Stimulated activated CD8-positive, alpha-beta memory T cell treated with anti-CD3 and anti-CD28 coated beads, Interleukin-2, amount 100 ng/mL, for 48 hours (primary cell): ENCODE measurements at regions not wholly inside any gene's neighbourhood (a gene's known extent, or its start where the extent isn't known, plus 50 kb on each side); places are given as distances from the start of the nearest gene placed in this dataset.
A peak's percentile ranks its signal among the peaks of the same experiment; 100 is the strongest.
"Not testable (repeated sequence)": the region's sequence is repeated elsewhere in the genome, so short reads cannot be mapped to it uniquely, and the experiment has no call there.

ENCODE experiments used
- DNase-seq, 2 donors: peaks; one replicate each; pipeline ENCODE4 v3.0.0-alpha.2; 2020; ENCODE audit warnings: low read depth in 2 of 2

- no peak for DNase-seq
Observed at GRCh38 chr10:63843107-63843506, 321.9 kb downstream of the REEP3 start.

DNA sequence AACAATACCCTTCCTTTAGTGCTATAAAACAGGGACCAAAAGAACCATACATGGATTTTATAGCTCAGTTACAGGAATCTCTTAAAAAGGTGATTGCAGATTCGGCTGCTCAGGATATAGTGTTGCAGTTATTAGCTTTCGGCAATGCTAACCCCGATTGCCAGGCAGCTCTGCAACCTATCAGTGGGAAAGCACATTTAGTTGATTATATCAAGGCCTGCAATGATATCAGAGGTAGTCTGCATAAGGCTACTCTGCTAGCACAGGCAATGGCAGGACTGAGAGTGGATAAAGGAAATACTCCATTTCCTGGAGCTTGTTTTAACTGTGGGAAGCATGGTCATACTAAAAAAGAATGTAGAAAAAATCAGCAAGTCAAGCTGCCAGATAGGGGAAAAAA, 327.7 kb downstream of the REEP3 start:
- not testable (repeated sequence) for DNase-seq

DNA sequence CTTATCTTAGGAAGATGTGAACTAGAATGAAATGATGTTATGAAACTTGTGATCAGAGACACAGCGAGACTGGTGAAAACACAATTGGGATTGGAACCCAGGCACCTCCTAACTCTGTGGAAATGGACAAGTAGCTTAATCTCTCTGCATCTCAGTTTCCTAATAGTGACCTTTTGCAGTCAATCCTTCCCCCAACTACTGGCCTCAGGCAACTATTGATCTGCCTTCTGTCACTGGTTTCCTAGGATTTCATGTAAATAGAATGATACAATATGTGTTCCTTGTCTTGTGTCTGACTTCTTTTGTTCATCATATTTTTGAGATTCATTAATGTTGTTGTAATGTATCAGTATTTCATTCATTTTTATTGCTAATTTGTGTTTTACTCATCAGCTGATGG, 341.7 kb downstream of the REEP3 start:
- no peak for DNase-seq

GRCh38 chr10:63865210-63865609, 344.0 kb downstream of the REEP3 start:
- no peak for DNase-seq

DNA sequence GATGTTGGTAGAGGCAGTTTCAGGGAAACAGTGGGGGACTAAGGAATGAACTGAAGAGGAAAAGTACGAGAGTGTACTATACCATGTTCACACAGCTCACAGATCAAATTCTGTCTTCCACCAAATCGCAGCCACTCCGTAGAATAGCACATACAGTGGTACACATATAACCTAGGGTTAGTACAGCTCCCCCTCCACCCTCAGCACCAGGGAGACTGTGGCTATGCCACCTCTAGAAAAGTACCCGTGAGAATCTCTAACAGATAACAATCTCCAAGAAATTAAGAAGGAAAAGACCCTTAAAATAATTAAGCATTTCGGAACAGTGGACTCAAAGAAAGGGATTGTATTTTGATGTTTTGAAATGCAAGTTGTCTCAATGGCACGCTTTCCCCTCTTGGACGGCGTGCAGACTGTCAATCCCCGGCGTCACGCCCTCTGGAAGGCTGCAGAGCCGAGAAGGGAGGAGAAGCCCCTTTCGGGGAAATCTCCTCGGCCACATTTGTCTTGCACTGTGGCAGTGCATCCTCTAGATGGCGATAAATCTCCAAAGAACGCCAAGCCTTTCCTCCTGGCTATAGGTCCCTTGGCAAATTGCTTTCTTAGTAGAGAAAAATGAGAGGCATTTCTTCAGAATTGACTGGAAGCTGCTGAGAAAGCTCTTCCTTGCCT, 345.0 kb downstream of the REEP3 start:
- peak; percentile 6 to 16 for DNase-seq

- no peak for DNase-seq
Observed at GRCh38 chr10:63866747-63867140, 345.5 kb downstream of the REEP3 start.

- DNase-seq = no peak
Observed at GRCh38 chr10:63878428-63878827, 357.2 kb downstream of the REEP3 start.

GRCh38 chr10:63883861-63884260, 362.7 kb downstream of the REEP3 start:
- DNase-seq = no peak

- DNase-seq = no peak
Observed at GRCh38 chr10:63884426-63884825, 363.2 kb downstream of the REEP3 start.

- no peak for DNase-seq
Observed at GRCh38 chr10:63885156-63885555, 364.0 kb downstream of the REEP3 start.

GRCh38 chr10:63886281-63887022, 365.3 kb downstream of the REEP3 start:
- no peak for DNase-seq

DNA sequence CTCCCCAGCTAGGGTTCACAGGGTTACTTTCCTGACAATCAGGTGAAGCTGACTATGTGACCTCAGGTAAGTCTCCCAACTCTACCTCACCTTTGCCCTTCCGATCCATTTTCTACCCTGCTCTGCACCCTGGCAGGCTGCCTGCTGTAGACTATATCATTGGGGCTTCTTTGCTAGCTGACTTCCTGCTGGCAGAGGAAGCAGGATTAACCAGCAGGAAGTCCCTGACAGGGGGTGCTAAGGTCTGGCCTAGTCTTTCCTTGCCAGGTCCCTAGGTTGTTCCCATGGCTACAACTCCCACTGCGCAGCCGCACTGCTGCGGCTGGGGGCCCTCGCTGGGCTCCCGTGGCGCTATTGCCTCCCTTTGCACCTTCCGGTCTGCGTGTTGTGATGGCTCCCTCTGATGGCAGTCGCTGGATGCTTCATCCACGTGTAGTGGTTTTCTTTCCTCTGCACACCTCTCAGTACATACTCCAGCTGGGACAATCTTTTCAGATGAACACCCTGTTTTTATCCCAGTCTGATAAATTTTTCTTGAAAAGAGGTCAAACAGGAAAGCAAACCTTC, 365.9 kb downstream of the REEP3 start:
- no peak for DNase-seq

DNA sequence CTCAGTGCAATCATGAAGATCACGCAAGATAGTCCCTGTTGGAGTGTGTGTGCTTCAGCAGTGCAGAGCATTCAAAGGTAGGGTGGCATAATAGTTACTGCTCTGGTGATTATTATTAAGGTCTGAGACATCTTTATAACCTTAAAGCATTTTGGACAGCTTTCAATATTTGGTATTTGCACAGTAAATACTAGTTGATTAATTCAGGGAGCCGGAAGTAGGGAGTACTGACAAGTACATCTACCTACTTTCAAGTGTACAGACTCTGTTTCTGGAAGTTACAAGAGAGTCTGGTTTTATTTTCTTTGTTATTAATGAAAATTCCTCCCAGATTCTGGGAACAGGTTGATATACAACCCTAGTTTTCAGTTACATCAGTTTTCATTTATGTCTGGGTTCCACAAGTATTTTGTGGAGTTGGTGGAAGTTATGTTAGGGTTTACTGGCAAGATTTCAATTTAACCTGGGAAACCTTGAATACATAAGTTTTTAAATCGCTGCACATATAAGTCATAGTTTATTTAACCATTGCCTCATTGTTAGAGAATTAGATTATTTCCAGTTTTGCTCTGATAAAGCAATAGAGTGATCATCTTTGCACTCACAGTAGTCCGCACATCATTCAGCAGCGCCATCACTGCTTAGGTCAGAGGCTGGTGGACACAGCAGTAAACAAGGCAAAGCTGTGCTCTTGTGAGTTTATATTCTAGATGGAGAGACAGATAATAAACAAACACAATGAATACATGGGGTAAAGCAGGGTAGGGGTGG, 366.6 kb downstream of the REEP3 start:
- no peak for DNase-seq

DNA sequence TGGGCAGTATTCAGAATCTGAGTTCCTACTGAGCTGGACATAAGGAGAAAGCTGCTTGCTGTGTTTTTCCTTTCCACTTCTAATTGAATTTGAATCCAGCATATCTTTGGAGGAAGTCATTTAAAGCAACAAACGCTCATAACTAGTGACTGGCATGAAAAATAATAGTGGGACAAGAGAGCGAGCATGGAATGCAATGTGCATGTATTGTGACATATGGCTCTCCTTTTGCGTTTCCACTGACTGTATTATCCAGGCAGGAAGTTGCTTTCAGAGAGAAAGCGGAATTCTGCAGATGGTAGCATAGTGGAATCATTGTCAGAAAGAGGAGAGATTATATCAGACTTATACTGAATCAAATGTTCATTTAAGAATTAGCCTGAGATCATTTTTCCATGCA, 368.6 kb downstream of the REEP3 start:
- DNase-seq = no peak

DNA sequence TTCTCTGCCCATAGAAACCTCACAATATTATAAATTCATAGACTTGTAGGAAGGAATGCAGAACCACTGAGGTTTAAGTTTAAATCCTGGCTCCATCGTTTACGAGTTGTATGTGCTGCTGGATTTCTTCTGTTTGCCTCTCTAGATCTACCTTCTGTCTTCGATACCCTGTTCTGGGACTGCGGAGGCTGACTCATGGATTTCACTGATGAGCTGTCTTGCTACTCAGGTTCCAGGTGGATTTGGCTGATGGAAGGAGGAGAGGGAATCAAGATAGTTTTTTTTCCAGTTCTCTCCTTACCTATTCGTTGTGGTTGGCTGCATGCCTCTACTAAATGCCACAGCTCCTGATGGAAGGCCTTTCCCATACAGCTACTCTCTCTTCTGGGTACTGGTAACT, 375.8 kb downstream of the REEP3 start:
- no peak for DNase-seq

DNA sequence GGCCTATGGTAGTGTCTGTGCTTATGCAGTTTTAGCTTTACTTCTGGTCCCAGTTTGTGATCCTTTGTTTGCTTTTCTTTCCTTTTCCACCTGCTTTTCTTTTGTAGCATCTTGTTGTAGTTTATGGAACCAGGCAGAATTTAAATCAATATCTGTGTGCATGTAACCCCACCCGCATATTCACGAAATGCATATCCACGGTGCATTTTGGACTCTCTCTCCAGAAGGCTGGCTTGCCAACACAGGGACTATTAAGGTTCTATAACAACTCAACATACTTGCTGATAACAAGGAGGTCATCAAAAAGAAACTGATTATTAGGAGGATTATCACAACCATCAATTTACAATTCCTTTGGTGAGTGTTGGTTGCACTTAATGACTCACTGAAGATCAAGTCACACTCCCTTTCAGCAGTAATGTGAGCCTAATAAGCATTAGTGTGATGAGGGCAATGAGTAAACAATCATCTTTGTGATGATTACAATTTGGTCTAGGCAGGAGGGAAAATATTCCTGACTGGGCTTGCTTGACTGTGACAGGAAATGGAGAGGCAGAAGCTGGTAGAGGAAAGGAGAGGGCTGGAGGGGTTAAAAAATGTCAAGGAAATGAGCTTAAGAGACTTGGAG, 378.6 kb downstream of the REEP3 start:
- no peak for DNase-seq

DNA sequence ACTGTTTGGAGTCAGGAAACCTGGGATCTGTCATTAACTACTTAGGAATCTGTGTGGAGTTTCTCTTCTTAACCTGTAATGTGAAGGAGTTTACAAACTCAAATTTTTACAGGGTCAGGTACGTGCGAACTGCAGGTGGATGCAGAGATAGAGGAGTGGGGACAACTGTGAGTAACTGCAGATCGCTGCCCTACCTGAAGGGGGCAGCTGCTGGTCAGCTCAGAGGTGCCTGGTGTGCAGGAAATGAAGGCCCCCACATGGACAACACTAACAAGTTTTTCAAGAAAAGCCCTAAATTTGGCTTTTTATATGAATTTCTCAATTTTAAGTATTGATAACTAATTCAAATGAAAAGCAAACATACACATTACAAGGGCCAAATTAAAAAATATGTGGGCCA, 380.0 kb downstream of the REEP3 start:
- no peak for DNase-seq

DNA sequence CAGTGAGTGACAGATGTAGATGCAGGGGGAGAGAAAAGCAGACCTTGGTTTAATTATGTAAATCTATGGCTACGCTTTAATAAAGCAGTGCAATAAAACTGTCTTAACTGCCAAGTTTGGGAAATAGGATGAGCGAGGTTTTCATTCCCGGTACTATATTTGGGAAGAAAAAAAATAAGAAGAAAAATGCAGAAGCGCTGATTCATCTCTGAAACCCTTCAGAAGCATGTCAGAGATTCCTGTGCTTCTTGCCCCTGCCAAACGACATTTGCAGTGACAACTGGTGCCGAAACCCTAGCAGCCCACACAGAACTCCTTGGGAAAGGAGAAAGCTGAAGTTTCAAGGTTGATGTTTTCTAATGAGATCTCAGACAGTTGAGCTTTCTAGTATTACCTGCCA, 380.7 kb downstream of the REEP3 start:
- no peak for DNase-seq

- DNase-seq = no peak
Observed at GRCh38 chr10:63910806-63911205, 389.6 kb downstream of the REEP3 start.

DNA sequence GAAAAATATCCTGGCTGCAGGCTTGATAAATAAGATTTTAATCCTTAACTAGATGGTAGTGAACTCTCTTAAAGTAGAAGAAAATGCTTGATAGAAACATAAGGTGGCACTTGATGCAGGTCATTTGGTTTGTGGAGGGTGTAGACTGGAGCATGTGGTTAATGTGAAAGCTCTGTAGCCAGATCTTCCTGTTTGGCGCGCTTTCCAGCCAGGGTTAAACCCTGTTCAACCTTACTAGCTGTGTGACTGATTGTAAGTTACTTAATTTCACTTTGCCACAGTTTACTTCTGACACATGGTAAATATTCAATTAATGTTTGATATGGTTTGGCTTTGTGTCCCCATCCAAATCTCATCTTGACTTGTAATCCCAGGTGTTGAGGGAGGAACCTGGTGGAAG, 394.0 kb downstream of the REEP3 start:
- no peak for DNase-seq

DNA sequence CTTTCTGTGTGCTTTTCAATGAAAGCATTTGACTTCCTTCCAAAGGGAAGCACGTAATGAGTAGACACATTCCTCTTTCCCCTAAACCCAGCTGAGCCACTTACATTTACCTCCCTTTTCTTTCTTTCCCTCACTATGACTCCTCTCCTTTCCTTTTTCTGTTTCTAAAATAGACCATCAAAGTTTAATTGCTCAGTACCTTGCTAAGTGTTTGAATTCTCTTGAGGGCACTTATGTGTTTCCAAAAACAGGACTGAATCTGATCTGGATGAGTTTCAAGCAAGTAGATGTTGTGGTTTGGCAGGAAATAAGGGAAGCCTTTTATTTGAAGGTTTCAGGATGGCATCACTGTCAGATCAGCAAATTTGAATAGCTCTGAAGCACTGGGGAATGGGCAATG, 396.2 kb downstream of the REEP3 start:
- no peak for DNase-seq
